K562 (cell line): ENCODE measurements at regions not wholly inside any gene's neighbourhood (a gene's known extent, or its start where the extent isn't known, plus 50 kb on each side); places are given as distances from the start of the nearest gene placed in this dataset.
"Not testable (repeated sequence)": the region's sequence is repeated elsewhere in the genome, so short reads cannot be mapped to it uniquely, and the experiment has no call there.

ENCODE experiments used
- ATAC-seq: fragments of 200-7000 bp; cut with Tn5 transposase; 3 replicates; pipeline ENCODE4 v1.9.1; 2020; ENCODE audit warnings: moderate library complexity
- BruUV-seq: library from RNA; stranded (reverse); fragments of 400-500 nt; replicated peaks from 2 replicates; lab custom pipeline; 2021; lab: Mats Ljungman, UMichigan
- CTCF ChIA-PET: fragments of 300-600 bp; formaldehyde crosslinking; extraction: SDS; loops from one replicate; lab custom pipeline; 2021; ENCODE audit warnings: low intra/inter-chr PET ratio; lab: Yijun Ruan, JAX
- POLR2A ChIA-PET: fragments of 300-600, 350-650 bp; sonication (Branson Sonifier 250); formaldehyde crosslinking; extraction: SDS; loops from one replicate; lab custom pipeline; 2021; ENCODE audit warnings: antibody characterized with exemption, inconsistent platforms; lab: Yijun Ruan, JAX
- DNase-seq, 4 experiments: peaks; one replicate each; pipeline versions ENCODE4 v3.0.0 to v3.0.0-alpha.2; 2011 to 2018; ENCODE audit warnings: low spot score in 3 of 4, mixed read lengths in 3 of 4; ENCODE audit errors: extremely low read depth in 1 of 4
- FAIRE-seq: peaks from 2 replicates; lab custom pipeline; 2011; peaks lifted over from hg19 to GRCh38; lab: Jason Lieb, UNC
- H2AFZ ChIP-seq: 2 replicates; pipeline ENCODE4 v1.6.0; 2011; ENCODE audit warnings: low read depth, low read length, control low read depth, inconsistent platforms
- H3K27ac ChIP-seq: fragments of 200-600 bp; 3 replicates; pipeline ENCODE4 v1.8.0; 2011; ENCODE audit warnings: low read depth, mild to moderate bottlenecking, control low read depth, inconsistent platforms, low read length, moderate library complexity, mixed read lengths; ENCODE audit errors: extremely low read depth
- H3K27me3 ChIP-seq, 2 experiments: fragments of 300-600 bp in 1 of 2; 2 replicates in 1 of 2; 3 replicates in 1 of 2; pipeline versions ENCODE4 v1.6.0 to v1.8.0; 2011; ENCODE audit warnings: inconsistent platforms in 2 of 2, low read length in 2 of 2, mild to moderate bottlenecking in 1 of 2, mixed read lengths in 1 of 2, moderate library complexity in 1 of 2; ENCODE audit not compliant: control insufficient read depth in 2 of 2, insufficient read depth in 2 of 2
- H3K36me3 ChIP-seq: fragments of 300-600 bp; 3 replicates; pipeline ENCODE4 v1.8.0; 2011; ENCODE audit warnings: mild to moderate bottlenecking, low read length, inconsistent platforms; ENCODE audit not compliant: control insufficient read depth, insufficient read depth
- H3K4me1 ChIP-seq, 2 experiments: fragments of 200-600 bp in 1 of 2; replicated peaks in 1 of 2; 2 replicates in 1 of 2; 3 replicates in 1 of 2; pipeline versions ENCODE4 v1.5.1 to v1.8.0; 2011; ENCODE audit warnings: inconsistent platforms in 2 of 2, low read length in 2 of 2, mild to moderate bottlenecking in 1 of 2, mixed read lengths in 1 of 2, moderate library complexity in 1 of 2; ENCODE audit not compliant: control insufficient read depth in 2 of 2, insufficient read depth in 2 of 2
- H3K4me2 ChIP-seq: 2 replicates; pipeline ENCODE4 v1.6.1; 2011; ENCODE audit warnings: low read length, control low read depth, inconsistent platforms, mixed read lengths; ENCODE audit not compliant: insufficient read depth
- H3K4me3 ChIP-seq: fragments of 200-600 bp; sonication (generic), shearing (Covaris generic); 2 replicates; pipeline ENCODE4 v1.5.1; 2016; ENCODE audit warnings: control low read depth, inconsistent platforms
- H3K79me2 ChIP-seq: fragments of 200-600 bp; 3 replicates; pipeline ENCODE4 v1.8.0; 2011; ENCODE audit warnings: low read length, inconsistent platforms; ENCODE audit not compliant: control insufficient read depth, insufficient read depth
- H3K9ac ChIP-seq, 2 experiments: 2 replicates each; pipeline versions ENCODE4 v1.6.0 to v1.6.1; 2011; ENCODE audit warnings: low read depth in 2 of 2, low read length in 2 of 2, control low read depth in 1 of 2, inconsistent platforms in 1 of 2, mild to moderate bottlenecking in 1 of 2, mixed read lengths in 1 of 2; ENCODE audit not compliant: insufficient read depth in 1 of 2
- H3K9me1 ChIP-seq: one replicate; pipeline ENCODE4 v1.6.0; 2011; ENCODE audit warnings: inconsistent platforms, mild to moderate bottlenecking, low read length, moderate library complexity; ENCODE audit not compliant: control insufficient read depth, insufficient read depth
- H3K9me3 ChIP-seq: replicated peaks from 2 replicates; pipeline ENCODE4 v1.5.1; 2011; ENCODE audit warnings: low read depth, low read length, inconsistent platforms; ENCODE audit not compliant: control insufficient read depth, insufficient read depth
- H4K20me1 ChIP-seq: replicated peaks from 2 replicates; pipeline ENCODE4 v1.6.1; 2011; ENCODE audit warnings: low read length, inconsistent platforms, mixed read lengths; ENCODE audit not compliant: control insufficient read depth, insufficient read depth
- CEBPG ChIP-seq, 3 experiments: fragments of 200-800 bp in 1 of 3; sonication (Bioruptor generic) in 1 of 3; sonication (generic) in 1 of 3; formaldehyde crosslinking in 1 of 3; IDR thresholded peaks in 2 of 3; conservative IDR thresholded peaks in 1 of 3; 2 replicates each; pipeline versions ENCODE4 v1.6.1 to v1.8.0; 2016 to 2022; ENCODE audit warnings: missing compliant biosample characterization in 2 of 3, missing genetic modification characterization in 2 of 3, mild to moderate bottlenecking in 1 of 3, missing genetic modification reagents in 1 of 3
- KAT2B ChIP-seq: IDR thresholded peaks from one replicate; pipeline ENCODE4 v1.6.1; 2012; ENCODE audit warnings: low read depth, mild to moderate bottlenecking, control low read depth, inconsistent platforms, low read length, moderate library complexity
- MAFG ChIP-seq: fragments of 450-650 bp; conservative IDR thresholded peaks from 2 replicates; pipeline ENCODE4 v1.6.1; 2016; ENCODE audit warnings: missing genetic modification characterization, missing compliant biosample characterization
- MLLT1 ChIP-seq, 2 experiments: fragments of 450-650 bp; IDR thresholded peaks; 2 replicates each; pipeline ENCODE4 v1.6.1; 2016
- SIN3B ChIP-seq: fragments of 450-650 bp; IDR thresholded peaks from 2 replicates; pipeline ENCODE4 v1.6.1; 2017; ENCODE audit warnings: low read depth, mild to moderate bottlenecking, moderate library complexity
- UBTF ChIP-seq, 2 experiments: IDR thresholded peaks; 2 replicates each; pipeline ENCODE4 v1.6.1; 2012; ENCODE audit warnings: improper control_type of control experiment in 2 of 2, low read depth in 2 of 2, low read length in 2 of 2, borderline replicate concordance in 1 of 2
- ZNF140 ChIP-seq: fragments of 250-450 bp; sonication (Bioruptor Pico); IDR thresholded peaks from 2 replicates; pipeline ENCODE4 v1.8.0; 2021; ENCODE audit warnings: moderate library complexity, mild to moderate bottlenecking, inconsistent platforms
- whole genome bisulfite sequencing: fragments of 100-300 bp; shearing (Covaris generic); methylation state at CpG from one replicate; pipeline ENCODE4 v1.1.6; 2016; ENCODE audit warnings: low coverage, mixed read lengths; ENCODE audit not compliant: insufficient coverage; ENCODE audit errors: missing lambda C conversion rate; 5-methylcytosine and 5-hydroxymethylcytosine counted together
- in situ Hi-C: fragments of 300-500 bp; cut with MboI; formaldehyde crosslinking; loops from 4 replicates; pipeline ENCODE4 v1.15.0; 2018; ENCODE audit warnings: inconsistent platforms, mixed read lengths
- intact Hi-C: fragments of 100-400 bp; cut with micrococcal nuclease; formaldehyde crosslinking; loops from 2 replicates; pipeline ENCODE4 v1.14.2; 2022

- no peak overlapping the region for H3K4me2 ChIP-seq
- no peak for ATAC-seq
- H3K9me3 ChIP-seq, result no peaks in the 10 kb centered on the region
- BruUV-seq, result no TSS peak
- H3K27ac ChIP-seq, result no peak overlapping the region
- in situ Hi-C loops (no loop called here), intact Hi-C loops (no loop called here)
- DNase-seq, result no peak
- H3K4me1 ChIP-seq, result no peaks in the 10 kb centered on the region
- WGBS, result 0% methylated on average over 2 of the region's 2 CpGs
- H4K20me1 ChIP-seq, result no peaks in the 10 kb centered on the region
- FAIRE-seq, result no peak
- H3K9ac ChIP-seq, result no peak overlapping the region
- H3K27me3 ChIP-seq, result no peaks in the 10 kb centered on the region
- no peaks in the 10 kb centered on the region for H3K79me2 ChIP-seq
- no peak overlapping the region for H2AFZ ChIP-seq
- H3K4me3 ChIP-seq, result no peak overlapping the region
- H3K9me1 ChIP-seq, result no peaks in the 10 kb centered on the region
- POLR2A ChIA-PET, result no interaction called here
- H3K36me3 ChIP-seq, result no peaks in the 10 kb centered on the region
- CTCF ChIA-PET, result no interaction called here
- TF ChIP-seq UBTF (IDR thresholded peaks at IDR 0.05; ENCODE audit: borderline replicate concordance in 1 of 2, low read depth in 2 of 2, low read length in 2 of 2), result no peak
- no peak for TF ChIP-seq ZNF140 (CRISPR knock-in tag)
- no peak for TF ChIP-seq MLLT1 (IDR thresholded peaks at IDR 0.05)
- no peak for TF ChIP-seq KAT2B
- no peak for TF ChIP-seq SIN3B
- no peak for TF ChIP-seq CEBPG (CRISPR knock-in tag; IDR thresholded peaks at IDR 0.05)
- no peak for TF ChIP-seq CEBPG (tag; conservative IDR thresholded peaks at IDR 0.05 in 1 of 2, IDR thresholded peaks at IDR 0.05 in 1 of 2)
- no peak for TF ChIP-seq MAFG
Observed at GRCh38 chrX:127702527-127702926, 349.7 kb downstream of the ACTRT1 start.

- H2AFZ ChIP-seq, in situ Hi-C loops, H3K4me1 ChIP-seq, CTCF ChIA-PET, DNase-seq, H3K79me2 ChIP-seq, H3K9me1 ChIP-seq, H4K20me1 ChIP-seq, ATAC-seq, H3K9me3 ChIP-seq, intact Hi-C loops, H3K36me3 ChIP-seq, H3K27ac ChIP-seq, H3K27me3 ChIP-seq, H3K9ac ChIP-seq, POLR2A ChIA-PET, H3K4me3 ChIP-seq, FAIRE-seq, BruUV-seq, H3K4me2 ChIP-seq: not testable (repeated sequence)
- 0% methylated on average over 8 of the region's 32 CpGs for WGBS
Observed at GRCh38 chrX:127662942-127663341, 389.3 kb downstream of the ACTRT1 start.
